Brain pericyte (primary cell): ENCODE measurements at regions not wholly inside any gene's neighbourhood (a gene's known extent, or its start where the extent isn't known, plus 50 kb on each side); places are given as distances from the start of the nearest gene placed in this dataset.
"Not testable (repeated sequence)": the region's sequence is repeated elsewhere in the genome, so short reads cannot be mapped to it uniquely, and the experiment has no call there.

Source experiments
- DNase-seq: peaks from one replicate; pipeline ENCODE4 v3.0.0-alpha.2; 2012; ENCODE audit warnings: low read depth, low spot score

DNA sequence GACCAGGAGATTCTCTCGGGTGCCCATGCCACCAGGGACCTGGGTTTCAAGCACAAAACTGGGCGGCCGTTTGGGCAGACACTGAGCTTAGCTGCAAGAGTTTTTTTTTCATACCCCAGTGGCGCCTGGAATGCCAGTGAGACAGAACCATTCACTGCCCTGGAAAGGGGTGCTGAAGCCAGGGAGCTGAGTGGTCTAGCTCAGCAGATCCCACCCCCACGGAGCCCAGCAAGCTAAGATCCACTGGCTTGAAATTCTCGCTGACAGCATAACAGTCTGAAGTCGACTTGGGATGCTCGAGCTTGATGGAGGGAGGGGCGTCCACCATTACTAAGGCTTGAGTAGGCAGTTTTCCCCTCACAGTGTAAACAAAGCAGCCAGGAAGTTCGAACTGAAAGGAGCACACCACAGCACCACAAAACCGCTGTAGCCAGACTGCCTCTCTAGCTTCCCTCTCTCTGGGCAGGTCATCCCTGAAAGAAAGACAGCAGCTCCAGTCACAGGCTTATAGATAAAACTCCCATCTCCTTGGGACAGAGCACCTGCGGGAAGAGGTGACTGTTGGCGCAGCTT lies 157.7 kb downstream of the GIPC2 start:
- DNase-seq, result not testable (repeated sequence)

DNA sequence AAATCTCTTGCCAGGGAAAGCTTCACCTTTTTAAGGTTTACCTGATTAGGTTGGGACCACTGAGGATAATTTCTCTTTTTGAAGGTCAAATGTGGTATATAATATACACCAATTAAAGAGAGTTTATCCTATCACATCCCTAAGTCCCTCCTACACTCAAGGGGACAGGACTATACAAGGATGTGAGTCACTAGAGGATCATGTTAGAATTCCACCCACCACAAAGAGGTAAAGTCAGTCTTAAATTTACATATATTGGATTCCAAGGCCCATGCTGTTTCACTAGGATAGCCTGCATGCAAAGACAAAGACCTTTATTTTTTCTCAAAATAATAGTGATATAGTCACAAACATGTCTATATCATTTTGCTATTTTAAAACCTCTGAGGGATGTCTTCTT lies 164.4 kb downstream of the GIPC2 start:
- DNase-seq, result no peak

DNA sequence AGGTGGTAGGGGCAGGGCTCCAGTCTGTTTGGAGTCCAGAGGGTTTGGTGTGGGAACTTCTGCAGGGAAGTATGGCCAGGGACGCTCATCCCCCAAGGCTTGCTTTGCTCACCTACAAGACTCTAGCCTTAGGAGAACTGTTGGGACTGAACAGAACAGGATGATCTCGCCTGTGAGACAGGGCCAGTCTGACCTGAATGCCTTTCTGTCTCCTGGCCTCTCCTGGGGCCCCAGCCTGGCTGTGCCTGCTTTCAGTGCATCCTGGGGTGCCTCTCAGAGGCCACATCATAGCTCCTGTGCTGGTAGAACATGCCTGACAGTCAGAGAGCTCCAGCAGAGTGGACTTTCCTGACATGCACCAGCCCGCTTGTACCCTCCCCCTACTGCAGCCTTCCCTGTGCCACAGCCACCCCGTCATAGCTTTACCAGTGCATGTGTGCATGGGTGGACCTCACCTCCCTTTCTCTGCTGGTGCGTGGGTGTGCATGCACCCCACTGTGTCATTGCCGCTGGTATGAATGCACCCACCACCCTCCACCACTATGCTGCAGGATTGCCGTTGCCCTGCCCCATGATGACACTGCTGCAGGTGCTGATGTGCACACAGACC lies 165.8 kb downstream of the GIPC2 start:
- no peak for DNase-seq

DNA sequence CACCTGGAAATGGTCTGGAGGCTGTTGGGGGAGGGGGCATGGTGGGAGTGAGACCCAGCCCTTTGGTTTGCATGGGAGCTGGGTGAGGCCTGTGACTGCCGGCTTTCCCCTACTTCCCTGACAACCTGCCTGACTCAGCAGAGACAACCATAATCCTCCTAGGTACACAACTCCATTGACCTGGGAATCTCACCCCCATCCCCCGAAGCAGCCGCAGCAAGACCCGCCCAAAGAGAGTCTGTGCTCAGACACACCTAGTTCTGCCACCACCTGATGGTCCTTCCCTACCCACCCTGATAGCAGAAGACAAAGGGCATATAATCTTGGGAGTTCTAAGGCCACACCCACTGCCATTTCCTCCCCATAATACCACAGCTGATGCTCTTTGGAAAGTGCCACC lies 168.6 kb downstream of the GIPC2 start:
- DNase-seq, result no peak

DNA sequence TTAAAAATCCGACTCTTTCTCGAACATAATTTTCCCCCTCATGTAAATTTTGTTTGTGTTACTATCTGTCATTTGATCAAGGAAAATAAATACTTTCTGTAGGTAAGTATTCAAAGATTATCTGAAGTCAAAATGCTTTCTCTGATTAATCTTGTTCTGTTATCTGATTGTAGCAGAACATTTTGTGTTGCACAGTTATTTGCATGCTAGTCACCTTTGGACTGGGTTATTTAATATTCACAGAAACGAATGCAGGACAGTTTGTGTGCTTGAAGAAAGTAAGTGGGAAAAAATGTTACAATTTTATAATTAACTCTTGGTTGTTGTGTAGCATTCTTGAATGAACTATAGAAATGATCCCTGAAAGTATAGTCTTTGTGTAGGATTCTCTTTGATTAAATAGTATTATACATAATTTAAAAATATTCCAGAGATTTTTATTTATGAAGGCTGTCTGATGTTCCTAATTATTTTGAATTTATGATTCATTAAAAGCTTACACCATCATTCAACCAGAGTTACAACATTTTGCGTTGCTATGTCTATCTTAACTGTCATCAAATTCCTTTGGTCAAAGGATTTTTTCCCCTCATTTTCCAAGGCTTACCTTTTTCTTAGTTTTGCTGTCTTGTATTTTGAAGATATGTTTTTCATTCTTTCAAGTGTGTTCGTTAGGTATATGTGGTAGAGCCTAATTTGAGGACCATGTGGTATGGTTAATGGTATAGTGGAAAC lies 176.6 kb downstream of the GIPC2 start:
- DNase-seq, result no peak

DNA sequence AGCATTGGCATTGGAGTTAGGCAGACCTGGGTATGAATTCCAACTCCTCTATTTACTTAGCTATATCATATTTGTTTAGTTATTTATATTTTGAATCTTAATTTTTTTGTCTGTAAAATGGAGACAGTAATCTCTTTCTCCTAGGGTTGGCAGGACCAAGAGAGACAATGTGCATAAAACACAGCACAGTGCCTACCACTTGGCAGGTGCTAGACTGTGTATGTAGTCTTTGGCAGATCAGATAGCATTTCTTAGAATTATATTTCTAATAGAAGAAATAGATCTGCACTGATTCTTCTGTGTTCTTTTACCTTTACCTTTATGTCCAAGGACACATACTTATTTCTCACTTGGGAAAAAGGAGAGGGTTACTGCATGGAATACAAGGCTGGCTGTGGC lies 177.2 kb downstream of the GIPC2 start:
- DNase-seq, result no peak

DNA sequence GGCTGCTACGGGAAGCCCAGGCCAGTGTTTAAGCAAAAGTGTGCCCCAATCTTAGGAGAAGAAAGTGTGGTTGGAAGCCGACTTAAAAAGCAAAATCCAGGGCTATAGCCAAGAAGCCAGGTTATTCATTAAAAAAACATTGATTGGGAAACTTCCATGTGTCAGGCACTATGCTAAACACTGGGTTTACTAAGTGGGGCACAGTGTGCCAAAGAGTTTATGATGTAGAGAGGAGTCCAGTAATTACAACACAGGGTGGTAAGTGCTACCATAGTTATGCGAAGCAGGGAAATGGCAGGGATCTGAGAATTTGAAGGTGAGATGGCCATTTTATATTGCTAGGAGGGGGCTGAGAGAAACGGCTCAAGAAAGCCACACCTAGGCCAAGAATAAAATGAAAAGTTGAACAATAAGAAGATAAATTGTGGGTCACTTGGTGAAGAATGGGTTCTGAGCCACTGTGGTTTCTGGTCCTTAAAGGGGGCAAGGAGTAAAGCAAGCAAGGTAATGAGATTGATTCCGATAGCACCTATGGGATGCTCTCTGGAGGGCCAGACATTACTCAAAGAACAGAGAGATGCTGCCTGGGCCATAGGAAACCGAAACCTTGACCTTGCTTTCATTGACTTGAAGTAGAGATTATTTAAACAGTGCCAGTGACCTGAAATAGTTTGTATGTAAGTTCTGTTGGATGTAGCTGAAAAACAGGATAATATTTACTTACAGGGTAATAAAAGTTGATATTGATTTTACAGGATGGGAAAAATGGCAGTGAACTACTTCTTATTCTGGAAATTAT lies 177.8 kb downstream of the GIPC2 start:
- no peak for DNase-seq

DNA sequence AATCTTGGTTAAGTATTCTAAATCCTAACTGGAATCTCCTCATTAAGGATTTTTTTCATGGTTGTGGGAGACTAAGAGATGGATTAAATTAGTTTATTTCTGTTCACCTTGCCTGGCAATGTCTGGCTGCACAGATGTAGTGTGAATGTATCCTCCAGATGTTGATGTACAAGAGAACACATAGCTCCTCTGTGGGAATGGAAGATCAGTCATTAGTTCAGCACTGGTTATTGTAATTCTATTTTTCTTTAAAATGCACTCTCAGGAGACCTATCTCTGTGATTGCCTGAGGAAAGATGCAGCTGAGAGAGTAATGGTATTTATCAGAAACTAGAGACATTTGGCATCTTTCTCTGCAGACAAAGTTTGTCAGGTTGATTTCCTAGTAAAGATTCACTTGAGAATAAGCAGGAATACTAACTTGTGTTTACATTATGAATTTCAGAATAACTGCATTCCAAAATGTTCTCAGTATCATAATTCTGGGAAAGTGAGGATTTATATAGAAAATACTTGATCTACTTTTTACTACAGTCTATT lies 178.6 kb downstream of the GIPC2 start:
- no peak for DNase-seq

DNA sequence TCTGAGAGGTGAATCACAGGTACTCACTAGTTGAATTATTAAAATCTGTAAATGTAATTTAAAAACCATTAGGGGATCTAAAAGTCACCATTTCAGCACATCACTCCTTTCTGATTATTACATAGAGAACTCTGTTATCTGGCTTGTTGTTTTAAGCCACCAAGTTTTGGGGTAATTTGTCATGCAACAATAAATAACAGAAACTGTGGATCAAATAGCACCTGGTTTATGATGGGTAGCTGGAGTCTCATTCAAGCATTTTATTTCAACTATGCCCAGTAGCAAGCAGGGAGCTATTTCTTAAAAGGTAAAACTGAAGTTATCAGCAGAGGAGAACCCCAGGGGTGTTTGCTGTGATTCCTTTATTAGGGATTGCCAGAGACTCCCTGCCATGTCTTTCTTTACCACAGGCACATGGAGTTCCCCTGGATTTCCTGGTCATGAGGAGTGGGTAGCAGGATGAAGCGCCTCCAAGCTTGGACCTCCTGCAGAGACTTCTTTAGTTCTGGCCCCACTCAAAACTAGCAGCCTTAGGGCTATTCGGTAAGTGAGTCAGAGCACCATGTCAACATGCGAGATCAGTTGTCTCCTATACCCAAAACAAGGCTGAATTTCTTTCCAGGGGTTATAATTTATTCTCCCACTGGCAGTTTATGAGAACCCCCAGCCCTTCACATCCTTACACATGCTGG lies 179.2 kb downstream of the GIPC2 start:
- DNase-seq, result no peak

DNA sequence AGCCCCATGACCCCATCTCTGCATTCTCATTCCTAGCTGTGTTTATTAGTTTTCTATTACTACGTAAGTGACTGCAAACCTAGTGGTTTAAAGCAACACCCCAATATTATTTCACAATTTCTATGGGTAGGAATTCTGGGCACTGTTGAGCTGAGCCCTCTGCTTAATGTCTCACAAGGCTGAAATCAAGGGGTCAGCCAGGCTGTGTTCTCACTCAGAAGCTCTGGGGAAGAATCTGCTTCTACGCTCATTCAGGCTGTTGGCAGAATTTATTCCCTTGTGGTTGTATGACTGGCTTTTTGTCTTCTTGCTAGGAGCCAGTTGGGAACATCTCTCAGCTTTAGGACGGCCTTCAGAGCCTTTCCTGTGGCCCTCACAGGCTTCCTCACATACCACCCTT lies 181.0 kb downstream of the GIPC2 start:
- DNase-seq, result no peak

DNA sequence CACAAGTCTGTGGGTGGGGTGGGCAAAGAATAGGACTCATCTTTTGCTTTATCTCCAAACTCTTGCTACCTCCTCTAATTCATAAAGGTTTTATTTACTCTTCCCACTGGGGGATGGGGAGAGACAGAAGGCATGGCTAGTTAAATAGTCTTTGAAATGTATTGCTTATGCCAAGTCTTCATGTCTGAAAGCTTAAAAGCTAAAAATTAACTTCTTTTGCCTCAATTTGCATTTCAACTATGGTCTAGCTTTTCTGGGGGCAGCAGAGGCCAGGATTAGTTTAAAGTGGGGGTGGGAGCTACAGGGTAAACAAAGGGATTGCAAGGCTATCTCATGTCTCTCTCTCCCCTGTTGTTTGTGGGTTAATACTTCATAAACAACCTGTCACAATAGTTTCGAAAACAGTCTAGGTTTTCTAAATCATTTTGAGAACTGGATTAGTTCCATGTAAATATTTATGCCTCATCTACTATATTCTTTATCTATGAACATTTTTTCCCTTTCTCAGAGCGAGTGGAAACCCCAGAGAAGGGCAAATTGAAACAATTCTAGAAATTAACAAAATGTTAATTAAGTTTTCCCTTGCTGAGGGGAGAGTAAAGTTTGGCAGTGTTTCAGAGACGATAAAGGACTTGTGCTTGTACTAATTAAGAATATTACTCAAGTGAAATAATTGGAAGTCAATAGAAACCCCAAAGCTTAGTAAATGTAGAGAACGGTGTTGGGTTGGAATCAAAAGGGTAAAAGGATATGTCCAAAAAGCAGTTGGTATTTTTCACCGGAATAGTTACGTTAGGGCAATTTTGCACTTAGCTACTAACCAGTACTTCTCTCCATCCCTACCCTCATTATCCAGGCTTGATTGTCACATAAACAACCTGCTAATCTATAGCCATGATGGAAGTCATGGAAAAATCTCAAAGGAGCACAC lies 182.2 kb downstream of the GIPC2 start:
- DNase-seq, result no peak

DNA sequence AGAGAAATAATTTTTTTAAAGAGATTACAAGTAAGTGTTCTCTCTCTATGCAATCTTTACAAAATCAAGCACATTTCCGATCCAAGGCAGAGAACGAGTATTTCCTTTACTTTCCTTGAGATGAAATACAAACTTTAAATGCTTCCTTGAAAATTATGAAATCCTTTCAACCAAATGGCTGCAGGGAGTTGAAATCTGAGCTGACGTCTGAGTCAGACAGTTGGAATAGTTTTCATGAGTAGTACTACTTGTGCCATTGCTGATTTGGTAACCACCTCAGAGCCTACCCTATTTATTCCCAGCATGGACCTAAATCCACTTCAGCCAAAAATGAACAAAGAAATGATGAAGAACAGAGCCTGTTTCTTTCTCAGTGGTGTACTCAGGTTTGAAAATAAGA lies 183.6 kb downstream of the GIPC2 start:
- DNase-seq, result no peak

DNA sequence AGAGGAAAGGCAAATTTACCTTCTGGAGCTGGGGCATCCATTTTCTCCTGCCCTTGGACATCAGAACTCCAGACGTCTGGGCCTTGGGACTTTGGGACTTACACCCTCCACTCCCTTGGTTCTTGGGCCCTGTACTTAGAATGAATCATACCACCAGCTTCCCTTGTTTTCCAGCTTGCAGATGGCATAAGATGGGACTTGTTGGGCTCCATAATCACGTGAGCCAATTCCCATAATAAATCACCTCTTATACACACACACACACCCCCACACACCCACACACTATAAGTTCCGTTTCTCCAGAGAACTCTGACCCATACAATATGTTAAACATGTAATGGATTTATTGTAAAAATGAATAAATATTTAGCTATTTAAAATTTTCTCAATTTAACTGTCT lies 185.7 kb downstream of the GIPC2 start:
- no peak for DNase-seq

DNA sequence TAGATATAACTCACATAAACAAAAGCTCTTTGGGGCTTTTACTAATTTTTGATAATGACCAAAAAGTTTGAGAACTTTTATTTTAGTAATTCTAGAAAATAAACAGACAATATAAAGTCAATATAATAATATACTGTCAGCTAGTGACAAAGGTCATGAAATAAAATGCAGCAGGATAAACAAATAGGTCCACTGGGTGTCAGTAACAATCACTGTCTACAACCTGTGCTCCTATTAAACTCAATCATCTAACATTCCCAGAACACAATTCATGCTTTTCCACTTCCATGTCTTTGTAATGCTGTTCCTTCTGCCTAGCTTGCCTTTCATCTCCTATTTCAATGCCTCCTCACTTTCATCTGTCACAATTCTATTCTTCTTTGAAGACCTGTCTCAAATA lies 186.1 kb downstream of the GIPC2 start:
- DNase-seq, result no peak

DNA sequence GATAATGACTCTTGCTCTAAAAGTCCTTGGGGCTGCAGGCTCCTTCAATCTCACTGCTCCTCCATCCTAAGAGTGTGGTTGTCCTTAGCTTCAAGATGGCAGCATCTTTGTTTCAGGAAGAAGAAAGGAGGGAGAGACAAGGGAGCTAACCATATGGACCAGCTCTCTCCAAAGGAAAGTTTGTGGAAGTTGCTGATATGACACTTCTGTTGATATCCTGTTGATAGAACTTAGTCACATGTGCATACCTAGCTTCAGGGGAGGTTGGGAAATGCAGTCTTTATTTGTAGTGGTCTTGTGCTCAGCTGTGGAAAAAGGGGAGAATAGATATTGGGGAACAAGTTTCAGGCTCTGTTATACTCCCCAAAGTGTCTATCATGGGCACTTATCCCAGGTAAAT lies 186.9 kb downstream of the GIPC2 start:
- DNase-seq, result no peak

DNA sequence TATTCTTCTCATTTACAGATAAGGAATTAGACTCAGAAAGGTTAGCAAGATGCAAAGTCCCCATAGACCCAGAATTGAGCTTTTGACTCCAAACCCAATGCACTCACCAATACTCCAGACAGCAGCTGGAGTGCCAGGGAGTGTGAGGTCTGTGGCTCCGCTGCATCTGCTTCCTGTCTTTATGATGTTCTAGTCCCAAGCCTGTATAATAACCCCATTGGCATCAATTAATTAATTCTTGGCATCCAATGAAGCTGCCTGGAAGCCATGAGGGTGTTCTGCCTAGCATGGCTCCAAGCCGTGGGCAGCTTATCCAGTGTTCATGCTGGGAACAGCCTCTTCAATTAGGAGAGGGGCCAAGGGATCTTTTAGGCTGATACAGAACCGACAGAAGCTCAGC lies 188.7 kb downstream of the GIPC2 start:
- no peak for DNase-seq

DNA sequence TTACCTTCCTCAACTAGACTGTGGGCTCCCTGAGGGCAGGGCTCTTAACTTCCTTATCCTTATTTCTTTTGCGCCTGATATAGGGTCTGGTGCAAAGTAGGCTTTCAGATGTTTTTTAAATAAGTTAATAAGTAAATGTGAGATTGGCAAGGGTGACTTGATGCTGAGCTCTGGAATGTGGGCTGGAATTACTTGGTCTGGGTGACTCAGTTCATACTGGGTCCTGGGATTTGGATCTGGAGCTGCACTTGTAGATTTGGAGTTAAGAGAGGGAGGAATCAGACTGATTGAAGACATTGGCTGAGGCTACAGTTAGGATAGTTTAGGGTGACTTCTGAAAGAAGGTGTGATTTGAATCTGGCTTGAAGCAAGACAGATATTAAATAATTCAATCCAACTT lies 190.9 kb downstream of the GIPC2 start:
- no peak for DNase-seq

DNA sequence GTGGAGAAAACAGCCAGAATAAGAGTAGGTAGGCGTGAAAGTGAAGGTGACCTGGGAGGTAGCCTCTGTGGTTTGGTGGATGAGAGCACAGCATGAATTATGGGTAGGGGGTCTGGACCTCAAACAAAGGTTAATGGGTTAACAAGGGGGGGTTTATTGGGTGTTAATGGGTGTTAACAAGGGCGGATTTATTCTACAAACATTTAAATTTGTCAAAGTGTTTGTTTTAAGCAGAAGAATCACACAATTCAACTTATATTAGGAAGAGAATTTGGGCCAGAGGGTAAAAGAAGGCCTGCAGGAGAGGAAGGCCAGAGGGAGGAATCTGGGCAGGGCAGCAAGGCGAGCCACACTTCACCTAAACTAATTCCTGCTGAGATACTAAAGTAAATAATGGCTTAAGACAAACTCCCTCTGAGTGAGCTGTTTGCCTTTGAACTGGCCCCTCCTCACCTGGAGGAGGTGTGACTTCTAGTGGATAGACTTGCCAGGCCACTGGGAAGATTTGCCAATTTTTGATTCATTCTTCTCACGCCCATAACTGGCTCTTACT lies 191.7 kb downstream of the GIPC2 start:
- DNase-seq, result no peak

DNA sequence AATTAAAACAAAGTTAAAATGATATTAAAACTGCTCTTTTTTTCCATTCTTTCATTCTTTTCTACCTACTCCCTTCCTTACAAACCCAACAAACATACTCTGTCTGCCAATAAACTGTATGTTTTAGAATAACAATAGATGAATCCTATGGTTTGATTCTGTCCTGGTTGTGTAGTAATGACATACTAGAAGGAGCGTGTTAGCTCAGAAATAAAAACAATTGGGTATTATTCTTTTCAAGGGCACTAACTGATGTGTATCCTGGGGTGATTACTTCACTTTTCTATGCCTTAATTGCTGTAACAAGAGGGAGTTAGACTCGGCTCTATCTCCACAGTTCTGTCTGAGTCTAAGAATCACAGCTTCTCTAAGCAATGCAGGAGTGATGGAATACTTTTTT lies 194.4 kb downstream of the GIPC2 start:
- no peak for DNase-seq

DNA sequence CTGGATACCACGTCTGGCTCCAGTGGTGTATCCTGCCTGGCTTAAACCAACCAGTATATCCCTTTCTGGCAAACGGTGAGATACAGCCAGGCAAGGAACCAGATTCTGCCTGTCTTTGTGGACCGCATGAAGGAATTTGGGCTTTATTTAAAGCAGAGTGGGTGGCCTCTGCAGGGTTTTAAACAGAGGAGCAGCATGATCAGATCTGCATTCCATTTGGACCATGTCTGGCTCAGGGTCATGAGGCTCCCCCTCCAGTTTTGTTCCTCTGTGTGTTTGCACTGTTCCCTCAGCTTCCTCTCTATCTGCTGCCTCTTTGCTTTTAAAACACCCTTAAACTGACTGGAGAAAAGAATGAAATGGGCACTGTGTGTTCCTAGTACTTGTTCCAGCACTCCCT lies 195.0 kb downstream of the GIPC2 start:
- DNase-seq, result no peak
